HG03354 (cell line): ENCODE measurements at regions not wholly inside any gene's neighbourhood (a gene's known extent, or its start where the extent isn't known, plus 50 kb on each side); places are given as distances from the start of the nearest gene placed in this dataset.
"Not testable (repeated sequence)": the region's sequence is repeated elsewhere in the genome, so short reads cannot be mapped to it uniquely, and the experiment has no call there.

Experiments
- ATAC-seq: cut with Tn5 transposase; IDR thresholded peaks from one replicate; pipeline ENCODE4 v1.9.1; 2021; ENCODE audit warnings: mild to moderate bottlenecking; ENCODE audit not compliant: unreplicated experiment, poor library complexity, severe bottlenecking

DNA sequence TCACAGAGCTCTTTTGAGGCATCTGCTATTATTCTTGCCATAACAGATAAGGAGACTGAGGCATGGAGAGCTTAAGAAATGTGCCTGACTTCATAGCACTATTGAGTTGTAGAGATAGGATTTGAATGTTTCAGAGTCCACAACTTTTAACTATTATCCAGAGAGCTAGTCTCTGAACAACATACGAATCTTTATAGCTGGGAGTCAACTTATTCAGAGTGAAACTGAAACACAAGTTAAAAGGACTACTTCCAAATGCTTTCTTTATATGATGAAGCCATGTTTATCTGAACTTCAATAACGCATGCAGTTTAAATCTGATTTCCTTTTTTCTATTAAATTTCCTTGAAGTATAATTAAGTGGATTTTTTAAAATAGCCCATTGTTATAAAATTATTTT is 268.8 kb downstream of the IKZF2 start:
- ATAC-seq = peak; percentile 80

DNA sequence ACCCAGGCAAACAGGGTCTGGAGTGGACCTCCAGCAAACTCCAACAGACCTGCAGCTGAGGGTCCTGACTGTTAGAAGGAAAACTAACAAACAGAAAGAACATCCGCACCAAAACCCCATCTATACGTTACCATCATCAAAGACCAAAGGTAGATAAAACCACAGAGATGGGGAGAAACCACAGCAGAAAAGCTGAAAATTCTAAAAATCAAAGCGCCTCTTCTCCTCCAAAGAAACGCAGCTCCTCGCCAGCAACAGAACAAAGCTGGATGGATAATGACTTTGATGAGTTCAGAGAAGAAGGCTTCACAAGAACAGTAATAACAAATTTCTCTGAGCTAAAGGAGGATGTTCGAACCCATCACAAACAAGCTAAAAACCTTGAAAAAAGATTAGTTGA is 274.9 kb downstream of the IKZF2 start:
- ATAC-seq = not testable (repeated sequence)

DNA sequence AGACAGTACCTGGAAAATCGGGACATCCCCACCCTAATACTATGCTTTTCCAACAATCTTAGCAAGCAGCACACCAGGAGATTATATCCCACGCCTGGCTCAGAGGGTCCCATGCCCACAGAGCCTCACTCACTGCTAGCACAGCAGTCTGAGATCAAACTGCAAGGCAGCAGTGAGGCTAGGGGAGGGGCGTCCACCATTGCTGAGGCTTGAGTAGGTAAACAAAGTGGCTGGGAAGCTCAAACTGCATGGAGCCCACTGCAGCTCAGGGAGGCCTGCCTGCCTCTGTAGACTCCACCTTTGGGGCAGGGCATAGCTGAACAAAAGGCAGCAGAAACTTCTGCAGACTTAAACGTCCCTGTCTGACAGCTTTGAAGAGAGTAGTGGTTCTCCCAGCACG is 275.5 kb downstream of the IKZF2 start:
- ATAC-seq = not testable (repeated sequence)

DNA sequence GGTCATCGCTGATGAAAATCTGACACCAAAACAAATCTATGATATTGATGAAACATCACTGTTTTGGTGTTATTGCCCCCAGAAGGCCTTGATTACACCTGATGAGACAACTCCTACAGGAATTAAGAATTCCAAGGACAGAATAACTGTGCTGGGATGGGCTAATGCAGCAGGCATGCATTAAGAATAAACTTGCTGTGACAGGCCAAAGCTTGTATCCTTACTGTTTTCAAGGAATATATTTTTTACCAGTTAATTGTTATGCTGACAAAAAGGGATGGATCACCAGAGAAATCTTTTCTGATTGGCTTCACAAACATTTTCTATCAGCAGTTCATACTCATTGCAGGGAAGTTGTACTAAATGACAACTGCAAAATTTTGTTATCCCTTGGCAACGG is 278.2 kb downstream of the IKZF2 start:
- ATAC-seq = no peak

DNA sequence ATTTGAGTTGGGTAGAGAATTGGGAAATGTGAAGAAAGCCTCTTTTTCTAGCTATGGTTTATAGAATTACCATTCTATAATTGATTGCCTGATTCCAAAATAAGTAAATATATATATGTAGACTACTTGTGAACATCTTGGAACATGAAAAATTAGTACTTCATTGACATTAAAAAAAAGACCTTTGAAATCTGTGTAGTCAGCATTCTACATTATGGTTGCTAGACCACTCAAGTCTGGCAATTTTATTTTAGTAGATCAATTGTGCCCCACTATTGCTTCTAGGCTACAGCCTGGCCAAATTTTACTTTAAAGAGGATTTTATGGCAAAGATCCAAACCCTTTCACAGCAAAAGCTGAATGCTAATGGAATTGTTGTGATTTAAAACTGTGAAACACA is 279.8 kb downstream of the IKZF2 start:
- ATAC-seq = no peak

DNA sequence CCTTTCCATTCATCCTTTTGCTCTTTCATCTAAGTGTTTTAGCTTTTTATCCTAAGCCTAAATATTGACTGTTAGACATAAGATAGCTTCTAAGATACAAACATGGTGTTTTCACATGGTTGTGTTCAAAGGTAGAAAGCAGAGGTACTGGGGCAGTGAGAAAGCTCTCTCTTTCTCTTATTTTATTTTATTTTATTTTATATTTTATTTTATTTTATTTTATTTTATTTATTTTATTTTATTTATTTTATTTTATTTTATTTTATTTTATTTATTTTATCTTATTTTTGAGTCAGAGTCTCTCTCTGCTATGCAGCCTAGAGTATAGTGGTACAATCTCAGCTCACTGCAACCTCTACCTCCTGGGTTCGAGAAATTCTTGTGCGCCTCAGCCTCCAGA is 287.2 kb downstream of the IKZF2 start:
- ATAC-seq = no peak

DNA sequence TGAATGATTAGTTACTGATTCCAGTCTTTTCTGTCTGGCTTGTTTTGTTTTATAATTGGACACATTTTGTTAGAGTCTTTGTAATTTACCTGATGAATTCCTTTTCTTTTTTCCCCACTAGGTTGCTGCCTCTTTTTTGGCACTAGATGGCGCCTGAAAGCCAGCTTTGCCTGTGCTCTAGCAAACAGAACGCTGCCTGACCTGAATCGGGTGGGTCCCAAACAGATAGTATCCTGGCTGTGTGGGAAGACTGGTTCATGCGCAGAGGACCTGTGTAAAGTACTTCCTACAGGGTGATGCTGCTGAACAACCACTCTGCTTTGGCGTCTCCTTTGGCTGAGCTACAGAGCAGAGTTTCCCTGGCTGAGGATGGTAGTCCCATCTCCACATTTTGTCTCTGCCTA is 288.2 kb downstream of the IKZF2 start:
- peak; percentile 54 for ATAC-seq

DNA sequence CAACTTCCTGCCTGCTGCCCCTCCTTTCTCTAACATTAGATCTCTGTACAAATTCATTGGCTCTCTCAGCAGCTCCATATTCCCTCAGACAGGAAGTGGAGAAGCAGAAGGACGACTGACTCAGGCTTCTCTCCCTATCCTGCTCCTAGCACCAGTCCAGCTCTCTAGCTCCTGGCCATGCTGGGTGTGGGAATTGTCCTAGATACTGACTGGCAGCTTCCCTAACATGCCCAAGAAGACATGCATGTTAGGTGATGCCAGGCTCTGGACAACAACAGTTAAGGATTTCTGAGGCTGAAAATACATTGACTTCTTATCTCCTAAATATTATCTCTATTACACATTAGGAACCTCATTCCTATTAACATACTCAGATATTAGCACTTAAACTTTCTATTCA is 292.9 kb downstream of the IKZF2 start:
- ATAC-seq = no peak

DNA sequence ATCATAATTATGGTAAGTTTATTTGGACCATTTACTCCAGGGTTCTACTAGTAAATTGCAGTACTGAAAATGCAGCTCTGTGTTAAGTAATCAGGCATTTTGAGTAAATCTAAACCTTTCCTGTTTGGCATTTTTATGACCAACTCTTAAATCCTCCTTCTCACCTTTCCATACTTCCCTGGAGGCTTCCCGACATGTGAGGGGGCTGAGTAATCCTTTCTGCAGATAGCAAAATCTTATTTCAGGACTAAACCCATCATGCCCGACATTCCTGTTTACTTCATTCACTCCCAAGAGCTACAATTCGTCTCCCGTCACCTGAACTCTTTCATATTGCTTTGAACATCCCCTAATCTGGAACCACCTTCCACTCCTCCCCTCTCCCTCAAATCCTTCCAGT is 296.6 kb downstream of the IKZF2 start:
- ATAC-seq = no peak

DNA sequence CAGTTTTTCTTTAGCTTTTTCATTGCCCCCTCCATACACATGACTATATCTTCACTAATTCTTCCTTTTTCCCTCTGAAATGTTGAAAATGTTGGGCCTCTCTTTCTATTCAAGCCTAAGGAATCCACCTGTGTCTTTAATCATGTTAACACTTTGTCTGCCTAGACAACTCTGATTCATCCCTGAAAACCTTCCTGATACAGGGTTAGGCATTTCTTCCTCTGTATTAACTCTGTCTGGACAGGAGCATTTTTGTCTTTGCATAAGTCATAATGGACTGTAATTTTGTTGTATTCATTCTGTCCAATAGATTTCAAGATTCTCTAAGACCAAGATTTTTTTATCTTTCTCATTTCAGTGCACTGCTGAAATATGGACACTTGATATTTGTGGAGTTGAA is 297.3 kb downstream of the IKZF2 start:
- no peak for ATAC-seq

DNA sequence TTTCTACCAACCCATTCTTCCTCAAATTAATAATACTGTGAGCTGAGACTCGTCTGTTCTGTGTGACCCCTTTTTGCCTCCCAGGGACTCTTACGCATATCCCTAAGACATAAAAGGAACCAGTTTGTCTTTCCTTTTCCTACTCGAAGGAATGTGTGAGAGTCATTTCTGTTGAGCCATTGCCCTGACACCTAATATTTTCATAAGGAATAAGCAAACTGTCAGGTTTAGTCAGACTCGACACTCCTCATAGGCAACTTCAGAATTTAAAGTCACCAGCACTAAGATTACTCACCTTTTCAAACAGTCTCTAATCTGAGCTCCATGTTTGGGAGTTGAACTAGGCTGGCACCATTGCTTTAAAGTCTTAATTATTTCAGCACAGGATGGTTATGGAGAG is 305.5 kb downstream of the IKZF2 start:
- no peak for ATAC-seq

DNA sequence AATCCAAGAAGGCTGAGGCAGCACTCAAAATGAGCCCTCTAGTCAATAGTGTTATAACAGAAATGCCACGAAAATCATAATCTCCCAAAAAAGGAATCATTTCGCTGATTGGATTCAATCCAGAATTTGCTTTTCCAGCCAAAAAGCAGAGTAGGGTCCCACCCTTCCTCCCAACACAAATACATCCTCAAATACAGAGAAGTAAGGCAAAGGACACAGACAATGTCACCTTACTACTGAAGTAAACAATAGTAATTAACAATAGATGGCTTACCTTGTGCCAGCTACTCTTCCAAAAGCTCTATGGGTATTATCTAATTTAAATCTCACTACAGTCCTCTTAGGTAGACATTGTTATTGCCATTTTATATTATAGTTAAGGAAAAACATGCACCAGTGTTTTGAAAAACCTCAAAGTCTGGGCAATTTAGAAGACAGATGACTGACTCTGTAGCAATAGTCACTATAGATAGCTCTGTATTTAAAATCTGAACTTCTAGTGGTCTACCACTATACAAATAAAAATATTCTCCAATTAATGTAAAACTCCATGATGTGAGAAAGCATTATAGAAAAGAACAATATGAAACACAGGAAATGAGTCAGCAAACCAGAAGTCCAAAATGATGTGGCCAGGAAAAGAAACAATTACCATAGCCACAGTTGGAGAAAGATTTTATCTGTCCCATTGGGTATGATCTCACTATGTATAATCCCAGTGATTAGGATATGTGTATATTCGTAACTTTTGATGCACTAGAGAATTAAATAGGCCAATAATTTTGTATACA is 305.0 kb upstream of the ERBB4 start:
- ATAC-seq = no peak

DNA sequence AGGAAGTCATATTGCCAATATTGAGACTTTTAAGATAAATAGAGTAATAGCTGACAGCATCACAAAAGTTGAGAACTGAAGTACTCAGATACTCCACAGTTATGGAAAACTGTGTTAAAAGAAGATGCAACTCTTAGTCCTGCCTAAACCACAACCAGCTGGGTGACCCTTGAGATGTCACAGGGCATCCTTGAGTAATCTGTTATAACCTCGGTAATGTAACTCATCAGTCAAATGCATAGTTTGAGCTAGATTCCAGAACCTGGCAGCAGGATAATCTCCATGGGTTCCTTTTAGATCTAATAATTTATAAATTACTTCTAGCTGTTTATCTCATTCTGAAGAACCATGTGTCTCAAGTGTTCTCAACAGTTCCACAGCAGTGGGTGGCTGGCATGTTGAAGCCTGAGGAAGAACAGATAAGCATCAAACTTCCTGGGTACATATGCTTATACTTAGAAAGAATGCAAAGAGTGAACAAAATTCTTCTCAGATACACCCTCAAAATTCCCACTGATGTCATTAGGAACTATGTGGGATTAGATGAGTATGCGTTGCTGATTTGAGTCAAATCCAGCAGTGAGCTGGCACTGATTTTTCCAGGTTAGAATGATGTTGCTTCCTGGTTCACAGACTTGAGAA is 304.1 kb upstream of the ERBB4 start:
- ATAC-seq = no peak

DNA sequence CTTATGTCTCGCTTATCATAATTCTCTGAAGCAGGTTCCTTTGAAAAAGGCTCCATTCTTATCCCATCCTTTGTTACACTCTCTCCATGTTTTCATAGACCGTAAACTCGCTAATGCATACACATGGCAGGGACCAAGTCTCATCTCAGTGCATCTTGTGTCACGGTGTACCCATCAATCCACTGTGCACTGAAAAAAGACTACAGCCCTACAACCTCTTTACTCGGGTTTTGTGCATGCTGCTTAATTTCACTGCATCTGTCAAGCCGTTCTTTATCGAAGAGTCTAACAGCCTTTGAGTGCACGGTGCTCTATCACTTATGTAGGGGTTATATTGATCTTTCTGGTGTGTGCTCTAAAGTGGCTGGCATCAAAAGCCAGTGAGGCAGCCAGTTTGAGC is 302.9 kb upstream of the ERBB4 start:
- no peak for ATAC-seq

DNA sequence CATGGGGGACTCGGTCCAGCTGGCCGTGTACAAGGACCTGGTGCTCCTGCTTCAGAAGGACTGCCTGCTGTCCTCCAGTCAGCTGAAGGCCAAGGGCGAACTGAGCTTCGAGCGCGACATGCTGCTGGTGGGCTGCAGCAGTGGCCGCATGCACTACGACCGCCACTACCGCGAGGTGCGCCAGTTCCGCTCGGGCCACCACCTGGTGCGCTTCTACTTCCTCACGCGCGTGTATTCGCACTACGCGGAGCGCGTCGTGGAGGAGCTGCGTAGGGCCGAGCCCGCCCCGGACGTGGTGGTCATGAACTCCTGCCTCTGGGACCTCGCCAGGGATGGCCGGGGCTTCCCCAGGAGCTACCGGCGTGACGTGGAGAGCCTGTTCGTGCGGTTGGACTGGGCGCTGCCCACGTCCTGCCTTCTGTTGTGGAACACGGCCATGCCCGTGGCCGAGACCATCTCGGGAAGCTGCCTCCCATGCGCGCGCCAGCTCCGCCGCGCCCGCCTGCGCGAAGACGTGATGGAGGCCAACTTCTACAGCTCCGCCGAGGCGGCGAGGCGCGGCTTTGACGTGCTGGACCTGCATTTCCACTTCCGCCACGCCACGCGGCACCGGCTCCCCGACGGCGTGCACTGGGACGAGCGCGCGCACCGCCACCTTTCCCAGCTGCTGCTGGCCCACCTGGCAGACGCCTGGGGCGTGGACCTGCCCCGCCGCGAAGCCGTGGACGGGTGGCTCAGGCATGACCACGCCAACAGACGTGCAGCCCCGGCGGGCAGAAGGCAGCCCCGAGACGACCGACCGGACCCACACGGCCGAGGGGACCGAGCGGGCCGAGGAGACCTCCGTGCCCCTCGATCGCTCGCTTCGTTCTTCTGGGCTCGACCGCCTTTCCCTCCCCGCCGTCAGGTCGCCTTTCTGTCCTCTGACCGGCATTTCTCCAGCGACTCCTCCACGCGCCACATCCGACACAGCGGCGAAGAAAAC is 293.9 kb upstream of the ERBB4 start:
- ATAC-seq = no peak

DNA sequence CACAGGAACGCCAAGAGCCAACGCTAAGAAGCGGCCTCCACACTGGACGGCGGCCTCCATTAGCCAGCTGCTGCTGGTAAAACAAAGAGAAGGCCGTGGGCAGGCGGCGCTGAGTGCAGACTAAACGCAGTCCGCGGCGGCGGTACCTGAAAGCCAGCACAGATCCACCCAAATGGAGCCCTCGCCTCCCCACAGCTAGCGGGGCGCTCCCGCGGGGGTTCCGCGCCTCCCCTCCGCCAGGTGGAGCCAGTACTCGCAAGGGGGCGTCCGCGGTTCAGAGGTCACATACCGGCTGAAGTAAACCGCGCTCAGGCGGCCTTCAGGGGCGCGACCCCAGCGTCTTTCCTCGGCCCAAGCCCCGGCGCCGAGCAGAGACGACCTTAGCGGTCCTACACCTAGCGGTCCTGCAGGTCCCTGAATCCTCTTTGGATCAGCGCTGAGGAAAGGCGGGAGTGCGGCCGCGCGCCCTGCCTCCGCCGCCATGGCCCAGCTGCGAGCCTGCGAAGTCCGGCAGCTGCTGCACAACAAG is 293.1 kb upstream of the ERBB4 start:
- ATAC-seq = no peak

DNA sequence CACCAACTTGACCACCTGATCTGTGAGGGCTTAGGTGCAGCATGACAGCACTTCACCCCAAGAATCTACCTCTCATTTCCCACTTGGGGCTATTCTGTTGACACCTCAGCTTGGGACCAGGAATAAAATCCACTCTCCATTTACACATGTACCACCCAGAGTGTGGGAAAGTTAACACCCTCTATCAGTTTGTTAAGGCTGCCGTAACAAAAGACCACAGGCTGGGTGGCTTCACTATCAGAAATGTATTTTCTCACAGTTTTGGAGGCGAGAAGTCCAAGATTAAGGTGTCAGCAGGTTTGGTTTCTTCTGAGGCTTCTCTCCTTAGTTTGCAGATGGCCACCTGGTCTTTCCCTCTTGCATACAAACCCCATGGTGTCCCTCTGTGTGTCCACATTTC is 277.7 kb upstream of the ERBB4 start:
- ATAC-seq = no peak

DNA sequence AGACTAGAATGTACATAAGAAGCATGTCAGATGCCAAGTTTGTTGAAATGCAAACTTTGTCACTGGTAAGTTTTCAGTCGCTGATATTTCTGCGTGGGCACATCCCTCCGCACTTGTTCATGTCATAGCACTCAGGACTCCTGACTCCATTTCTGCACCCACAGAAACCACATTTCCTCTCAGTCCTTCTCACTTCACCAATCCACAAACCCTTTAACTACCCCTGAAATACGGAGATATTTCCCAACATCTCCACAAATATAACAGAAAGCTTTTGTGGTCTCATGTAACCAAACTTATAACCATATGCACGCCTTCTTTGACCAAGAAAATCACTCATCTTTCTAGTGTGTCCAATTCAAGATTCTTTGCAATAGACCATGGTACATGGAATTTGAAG is 276.9 kb upstream of the ERBB4 start:
- peak; percentile 53 for ATAC-seq

DNA sequence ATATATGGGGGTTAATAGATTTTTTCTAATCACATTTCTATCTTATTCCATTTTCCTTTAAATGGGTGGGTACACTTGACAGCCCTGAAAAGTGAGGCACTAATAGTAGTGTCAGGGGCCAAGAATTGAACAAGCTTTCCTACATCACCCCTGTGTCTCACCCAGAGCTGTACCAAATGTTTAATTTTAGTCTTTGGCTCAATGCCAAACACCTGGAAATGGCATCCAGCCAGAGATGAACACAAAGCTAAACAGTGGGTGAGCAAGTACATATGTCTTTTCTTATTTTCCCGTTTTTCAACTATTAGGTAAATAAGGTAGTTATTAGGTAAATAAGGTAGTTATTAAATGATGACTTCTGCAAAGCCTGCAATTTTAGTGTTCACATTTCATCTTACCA is 276.3 kb upstream of the ERBB4 start:
- ATAC-seq = peak; percentile 6

DNA sequence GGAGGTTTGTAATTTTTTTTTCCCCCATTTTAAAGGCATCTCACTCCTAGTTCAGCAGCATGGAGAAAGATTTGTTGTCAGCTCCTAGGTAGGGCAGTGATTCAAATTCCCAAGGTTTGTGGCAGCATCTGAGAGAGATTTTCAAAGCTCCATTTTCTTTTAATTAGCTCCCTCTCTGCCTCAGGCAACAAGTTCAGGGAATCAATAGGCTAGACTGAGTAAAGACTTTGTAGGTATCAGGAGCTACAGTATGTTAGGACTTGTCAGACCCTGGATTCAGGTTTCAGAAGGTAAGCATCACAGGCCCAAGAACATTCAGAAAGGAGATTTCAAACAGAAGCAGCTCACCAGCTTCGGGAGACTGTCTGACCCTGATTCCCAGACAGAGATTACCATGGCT is 273.3 kb upstream of the ERBB4 start:
- ATAC-seq = no peak
